GM12878 (cell line): ENCODE measurements at regions not wholly inside any gene's neighbourhood (a gene's known extent, or its start where the extent isn't known, plus 50 kb on each side); places are given as distances from the start of the nearest gene placed in this dataset.
"Not testable (repeated sequence)": the region's sequence is repeated elsewhere in the genome, so short reads cannot be mapped to it uniquely, and the experiment has no call there.

Experiments
- CBX3 ChIP-seq: fragments of 200-600 bp; sonication (generic); IDR thresholded peaks from 2 replicates; pipeline ENCODE4 v1.6.1; 2016; ENCODE audit warnings: low read depth, borderline replicate concordance
- CEBPB ChIP-seq, 2 experiments: fragments of 150-350 bp in 1 of 2; IDR thresholded peaks; 2 replicates each; pipeline ENCODE4 v1.6.1; 2012 to 2014; ENCODE audit warnings: low read depth in 2 of 2, low read length in 2 of 2, borderline replicate concordance in 1 of 2, inconsistent platforms in 1 of 2
- CREB1 ChIP-seq: IDR thresholded peaks from 2 replicates; pipeline ENCODE4 v1.6.1; 2012; ENCODE audit warnings: low read depth, mild to moderate bottlenecking, inconsistent platforms
- CTCF ChIP-seq, 3 experiments: IDR thresholded peaks in 2 of 3; conservative IDR thresholded peaks in 1 of 3; 2 replicates each; pipeline ENCODE4 v1.5.1; 2011; ENCODE audit warnings: low read depth in 3 of 3, low read length in 3 of 3, mild to moderate bottlenecking in 3 of 3, control low read depth in 2 of 3, moderate library complexity in 2 of 3, inconsistent platforms in 1 of 3, mixed read lengths in 1 of 3; ENCODE audit not compliant: control insufficient read depth in 2 of 3, insufficient read depth in 1 of 3; ENCODE audit errors: extremely low read depth in 1 of 3
- PAX5 ChIP-seq: IDR thresholded peaks from 2 replicates; pipeline ENCODE4 v1.6.1; 2011; ENCODE audit warnings: low read depth, low read length, borderline replicate concordance
- POLR2A ChIP-seq: IDR thresholded peaks from 2 replicates; pipeline ENCODE4 v1.6.1; 2011; ENCODE audit warnings: low read depth, mild to moderate bottlenecking, low read length
- POLR2AphosphoS5 ChIP-seq: IDR thresholded peaks from 2 replicates; pipeline ENCODE4 v1.6.1; 2011; ENCODE audit warnings: mild to moderate bottlenecking, low read length, inconsistent platforms
- POU2F2 ChIP-seq: IDR thresholded peaks from 3 replicates; pipeline ENCODE4 v1.6.1; 2011; ENCODE audit warnings: low read depth, mild to moderate bottlenecking, low read length, borderline replicate concordance
- RFX5 ChIP-seq: IDR thresholded peaks from 2 replicates; pipeline ENCODE4 v1.6.1; 2011; ENCODE audit warnings: low read depth, low read length, improper control_type of control experiment
- SPI1 ChIP-seq: IDR thresholded peaks from 2 replicates; pipeline ENCODE4 v1.6.1; 2011; ENCODE audit warnings: low read depth, mild to moderate bottlenecking, low read length, moderate library complexity, borderline replicate concordance; ENCODE audit not compliant: insufficient read depth
- STAT3 ChIP-seq: IDR thresholded peaks from 2 replicates; pipeline ENCODE4 v1.6.1; 2011; ENCODE audit warnings: low read depth, low read length, improper control_type of control experiment
- TAF1 ChIP-seq: IDR thresholded peaks from 2 replicates; pipeline ENCODE4 v1.6.1; 2011; ENCODE audit warnings: mild to moderate bottlenecking, low read depth, low read length, borderline replicate concordance

- not testable (repeated sequence) for TF ChIP-seq POLR2AphosphoS5; CEBPB (IDR thresholded peaks at IDR 0.05; ENCODE audit: borderline replicate concordance in 1 of 2, low read depth in 2 of 2, low read length in 2 of 2); STAT3; SPI1; TAF1; CREB1; PAX5; POU2F2; CTCF (IDR thresholded peaks at IDR 0.05 in 2 of 3, conservative IDR thresholded peaks at IDR 0.05 in 1 of 3; ENCODE audit: control insufficient read depth in 2 of 3, extremely low read depth in 1 of 3, insufficient read depth in 1 of 3, low read depth in 3 of 3, low read length in 3 of 3); CBX3; POLR2A; RFX5
Measured at GRCh38 chr2:144638250-144638649, 118.3 kb upstream of the ZEB2 start.
